ENCODE measurements at regions not wholly inside any gene's neighbourhood (a gene's known extent, or its start where the extent isn't known, plus 50 kb on each side); places are given as distances from the start of the nearest gene placed in this dataset.

GRCh38 chr1:188154761-188155160 is 1326.0 kb downstream of the PLA2G4A start:
- TF ChIP-seq CTCF (IDR thresholded peaks at IDR 0.05; ENCODE audit: low read depth, low read length) (no peak), EZH2phosphoT487 (IDR thresholded peaks at IDR 0.05; ENCODE audit: low read depth) (no peak)

All from OCI-LY3 (cell line).